Caco-2 (cell line): ENCODE measurements at regions not wholly inside any gene's neighbourhood (a gene's known extent, or its start where the extent isn't known, plus 50 kb on each side); places are given as distances from the start of the nearest gene placed in this dataset.

Source experiments
- BruUV-seq: library from RNA; stranded (reverse); fragments of 400-500 nt; replicated peaks from 2 replicates; lab custom pipeline; 2021; lab: Mats Ljungman, UMichigan
- CTCF ChIA-PET: fragments of 300-600 bp; sonication (Branson Sonifier 250); formaldehyde crosslinking; loops from one replicate; lab custom pipeline; 2022; ENCODE audit warnings: antibody characterized with exemption; lab: Charles Lee
- POLR2A ChIA-PET: fragments of 300-600 bp; sonication (Branson Sonifier 250); formaldehyde crosslinking; loops from one replicate; lab custom pipeline; 2022; ENCODE audit warnings: antibody characterized with exemption; lab: Charles Lee
- DNase-seq, 2 experiments: peaks; one replicate each; pipeline versions ENCODE4 v3.0.0 to v3.0.0-alpha.2; 2020 to 2022
- H3K27me3 ChIP-seq: replicated peaks from 2 replicates; pipeline ENCODE4 v1.6.0; 2011; ENCODE audit warnings: low read length; ENCODE audit not compliant: control insufficient read depth, insufficient read depth
- H3K36me3 ChIP-seq: 2 replicates; pipeline ENCODE4 v1.5.1; 2011; ENCODE audit warnings: low read length; ENCODE audit not compliant: control insufficient read depth, insufficient read depth
- H3K4me1 ChIP-seq: fragments of 250-450 bp; sonication (Bioruptor Pico); 2 replicates; pipeline ENCODE4 v1.5.1; 2020; ENCODE audit warnings: mild to moderate bottlenecking
- H3K4me3 ChIP-seq: 2 replicates; pipeline ENCODE4 v1.5.1; 2011; ENCODE audit warnings: low read depth, mild to moderate bottlenecking, control low read depth, low read length
- H3K9me3 ChIP-seq: fragments of 250-450 bp; sonication (Bioruptor Pico); 2 replicates; pipeline ENCODE4 v1.5.1; 2020; ENCODE audit warnings: mild to moderate bottlenecking, moderate library complexity
- H3K27ac Mint-ChIP-seq: one replicate; pipeline ENCODE4 v1.8.0; 2022; ENCODE audit warnings: mixed read lengths; ENCODE audit not compliant: unreplicated experiment
- H3K27me3 Mint-ChIP-seq: one replicate; pipeline ENCODE4 v1.8.0; 2022; ENCODE audit warnings: mixed read lengths; ENCODE audit not compliant: insufficient read depth, unreplicated experiment
- H3K36me3 Mint-ChIP-seq: one replicate; pipeline ENCODE4 v1.8.0; 2022; ENCODE audit warnings: mild to moderate bottlenecking, mixed read lengths; ENCODE audit not compliant: insufficient read depth, unreplicated experiment
- H3K4me1 Mint-ChIP-seq: one replicate; pipeline ENCODE4 v1.8.0; 2022; ENCODE audit warnings: low read depth, mixed read lengths; ENCODE audit not compliant: unreplicated experiment
- H3K4me3 Mint-ChIP-seq: one replicate; pipeline ENCODE4 v1.8.0; 2022; ENCODE audit warnings: mild to moderate bottlenecking, moderate library complexity, mixed read lengths; ENCODE audit not compliant: unreplicated experiment
- H3K9me3 Mint-ChIP-seq: one replicate; pipeline ENCODE4 v1.8.0; 2022; ENCODE audit warnings: mixed read lengths; ENCODE audit not compliant: unreplicated experiment
- CTCF ChIP-seq, 2 experiments: fragments of 200-600 bp in 1 of 2; IDR thresholded peaks; 1 replicate in 1 of 2; 2 replicates in 1 of 2; pipeline versions ENCODE4 v1.5.1 to v1.8.0; 2011 to 2022; ENCODE audit warnings: antibody characterized with exemption in 1 of 2, control low read depth in 1 of 2, inconsistent platforms in 1 of 2, low read depth in 1 of 2, low read length in 1 of 2, mild to moderate bottlenecking in 1 of 2, moderate library complexity in 1 of 2; ENCODE audit not compliant: insufficient read depth in 1 of 2, severe bottlenecking in 1 of 2, unreplicated experiment in 1 of 2
- intact Hi-C: fragments of 100-400 bp; cut with micrococcal nuclease; formaldehyde crosslinking; loops from one replicate; pipeline ENCODE4 v1.10.0; 2022; ENCODE audit not compliant: unreplicated experiment

- no peaks in the 10 kb centered on the region for H3K27me3 Mint-ChIP-seq
- intact Hi-C loops, result no loop called here
- H3K9me3 ChIP-seq, result no peaks in the 10 kb centered on the region
- H3K27ac Mint-ChIP-seq, result peak overlapping the region; percentile 58
- no peak for TF ChIP-seq CTCF (IDR thresholded peaks at IDR 0.05; ENCODE audit: insufficient read depth in 1 of 2, low read depth in 1 of 2, low read length in 1 of 2, severe bottlenecking in 1 of 2, unreplicated experiment in 1 of 2)
- peaks cover 14% of the 10 kb centered on the region for H3K4me1 ChIP-seq
- ChIA-PET POLR2A (interaction anchor here (1.6 kb wide), 1 partner anchor 35 kb away, joined by 4 read pairs; no protein-coding TSS in a partner anchor), CTCF (interaction anchor here (0.6 to 1.3 kb wide), 4 partner anchors 14 to 177 kb away, joined by 3 to 6 read pairs (median 4); no protein-coding TSS in a partner anchor)
- peaks cover 7% of the 10 kb centered on the region for H3K4me1 Mint-ChIP-seq
- DNase-seq, result peak; percentile 51 to 82
- no TSS peak for BruUV-seq
- no peak overlapping the region for H3K4me3 ChIP-seq
- no peaks in the 10 kb centered on the region for H3K9me3 Mint-ChIP-seq
- H3K36me3 Mint-ChIP-seq, result no peaks in the 10 kb centered on the region
- no peaks in the 10 kb centered on the region for H3K27me3 ChIP-seq
- H3K4me3 Mint-ChIP-seq, result no peak overlapping the region
- no peaks in the 10 kb centered on the region for H3K36me3 ChIP-seq
Observed at GRCh38 chr13:91216928-91217700, 130.4 kb upstream of the MIR17HG start.

- BruUV-seq, result no TSS peak
Observed at GRCh38 chr13:91219201-91219600, 128.3 kb upstream of the MIR17HG start.

GRCh38 chr13:91220872-91221271, 126.6 kb upstream of the MIR17HG start:
- TF ChIP-seq CTCF (IDR thresholded peaks at IDR 0.05; ENCODE audit: insufficient read depth in 1 of 2, low read depth in 1 of 2, low read length in 1 of 2, severe bottlenecking in 1 of 2, unreplicated experiment in 1 of 2), result no peak
- no peak overlapping the region for H3K4me3 ChIP-seq
- Mint-ChIP-seq H3K27me3 (peaks cover 4% of the 10 kb centered on the region), H3K27ac (no peak overlapping the region), H3K4me1 (peaks cover 7% of the 10 kb centered on the region), H3K4me3 (no peak overlapping the region), H3K36me3 (no peaks in the 10 kb centered on the region), H3K9me3 (no peaks in the 10 kb centered on the region)
- CTCF ChIA-PET, result no interaction called here
- H3K4me1 ChIP-seq, result peaks cover 14% of the 10 kb centered on the region
- no peaks in the 10 kb centered on the region for H3K27me3 ChIP-seq
- BruUV-seq, result no TSS peak
- POLR2A ChIA-PET, result no interaction called here
- no peaks in the 10 kb centered on the region for H3K36me3 ChIP-seq
- no peaks in the 10 kb centered on the region for H3K9me3 ChIP-seq
- intact Hi-C loops, result no loop called here
- DNase-seq, result no peak

More at GRCh38 chr13:91219201-91219600, 128.3 kb upstream of the MIR17HG start:
- Mint-ChIP-seq H3K4me3 (no peak overlapping the region), H3K9me3 (no peaks in the 10 kb centered on the region), H3K4me1 (peaks cover 7% of the 10 kb centered on the region), H3K27me3 (no peaks in the 10 kb centered on the region), H3K36me3 (no peaks in the 10 kb centered on the region), H3K27ac (no peak overlapping the region)
- ChIA-PET CTCF (no interaction called here), POLR2A (no interaction called here)
- Histone ChIP-seq H3K36me3 (no peaks in the 10 kb centered on the region), H3K4me1 (peaks cover 14% of the 10 kb centered on the region), H3K9me3 (no peaks in the 10 kb centered on the region), H3K4me3 (no peak overlapping the region), H3K27me3 (no peaks in the 10 kb centered on the region)
- no peak for DNase-seq
- no peak for TF ChIP-seq CTCF (IDR thresholded peaks at IDR 0.05; ENCODE audit: insufficient read depth in 1 of 2, low read depth in 1 of 2, low read length in 1 of 2, severe bottlenecking in 1 of 2, unreplicated experiment in 1 of 2)
- intact Hi-C loops, result no loop called here
